ENCODE measurements at regions not wholly inside any gene's neighbourhood (a gene's known extent, or its start where the extent isn't known, plus 50 kb on each side); places are given as distances from the start of the nearest gene placed in this dataset.

DNA sequence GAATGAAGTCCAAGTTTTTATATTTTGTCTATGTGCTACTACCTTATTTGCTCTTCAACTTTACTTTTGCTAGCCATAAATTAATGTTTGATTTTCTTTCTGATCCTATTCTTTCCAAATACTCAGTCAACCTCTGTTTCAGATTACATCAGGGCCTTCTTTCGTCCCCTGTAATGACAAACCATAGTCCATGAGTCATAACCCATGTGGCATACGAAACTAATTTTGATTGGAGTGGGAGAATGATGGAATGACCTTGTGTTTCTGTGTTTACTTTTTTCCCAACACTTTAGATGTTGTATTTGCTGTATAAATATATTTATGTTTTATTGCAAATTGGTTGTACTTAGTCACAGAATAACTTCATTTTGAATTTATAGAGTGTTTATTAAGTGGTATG is 1043.1 kb downstream of the DTWD2 start:
- no peak for DNase-seq

GRCh38 chr5:117943541-117943940 is 1044.8 kb downstream of the DTWD2 start:
- peak in 1 of 3 donors; percentile 33 for DNase-seq

- peak in 1 of 3 donors; percentile 15 for DNase-seq
Measured at GRCh38 chr5:117942861-117943519, 1045.4 kb downstream of the DTWD2 start.

- no peak for DNase-seq
Measured at GRCh38 chr5:117893211-117893610, 1095.1 kb downstream of the DTWD2 start.

DNA sequence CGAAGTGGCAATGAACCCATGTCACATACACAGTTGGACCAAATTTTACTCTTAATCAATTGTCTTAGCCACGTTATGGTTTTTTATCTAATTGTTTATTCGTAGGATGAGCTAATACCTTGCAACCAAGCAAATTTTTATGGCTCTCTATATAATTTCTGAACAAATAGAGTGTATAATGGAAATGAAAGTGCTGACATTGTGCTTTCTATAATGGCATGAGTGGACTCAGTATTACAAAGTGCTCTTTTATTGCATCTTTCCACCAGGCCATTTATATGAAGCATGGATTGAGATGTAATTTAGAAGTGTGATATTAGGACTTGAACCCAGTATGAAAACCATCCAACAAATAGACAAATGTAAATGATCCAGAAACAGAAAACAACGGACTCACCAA is 1096.0 kb downstream of the DTWD2 start:
- DNase-seq = no peak

- no peak for DNase-seq
Measured at GRCh38 chr5:117889596-117889995, 1098.8 kb downstream of the DTWD2 start.

GRCh38 chr5:117888688-117889087 is 1099.7 kb downstream of the DTWD2 start:
- peak in 2 of 3 donors; percentile 16 to 52 for DNase-seq

DNA sequence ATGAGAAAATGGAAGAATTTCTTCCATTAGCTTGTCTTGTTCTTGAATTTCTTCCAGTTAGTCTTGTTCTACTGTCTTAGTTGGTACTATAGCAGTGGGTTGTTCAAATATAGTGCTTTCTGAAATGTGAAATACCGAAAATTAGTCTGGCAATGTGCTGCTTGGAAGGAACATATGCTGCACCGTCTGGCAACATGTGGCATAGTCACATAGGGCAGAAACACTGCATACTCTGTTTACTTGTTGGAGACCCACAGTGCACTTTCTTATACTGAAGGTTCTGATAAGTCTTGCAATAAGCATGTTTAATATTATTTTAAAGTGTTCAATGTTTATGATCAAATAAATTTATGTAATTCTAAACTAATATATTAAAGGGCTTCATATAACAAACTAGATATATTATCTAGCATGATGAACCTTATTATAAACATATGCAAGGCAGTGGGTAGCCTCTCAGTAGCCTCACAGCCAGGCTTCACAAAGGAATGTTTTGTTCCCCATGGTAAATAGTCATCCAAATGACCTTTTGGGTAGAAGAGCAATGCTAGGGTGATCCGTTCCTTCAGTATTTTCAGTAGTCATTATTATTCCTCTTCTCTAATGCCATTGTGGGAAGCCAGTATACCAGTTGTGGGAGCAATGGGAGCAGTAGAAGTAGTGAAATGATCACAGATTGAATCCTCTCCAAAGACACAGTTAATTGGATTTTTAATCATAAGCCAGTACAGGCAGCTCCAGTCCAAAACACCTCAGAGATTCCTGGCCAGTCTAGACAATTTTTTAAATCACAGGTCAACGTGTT is 1106.7 kb downstream of the DTWD2 start:
- DNase-seq = no peak

DNA sequence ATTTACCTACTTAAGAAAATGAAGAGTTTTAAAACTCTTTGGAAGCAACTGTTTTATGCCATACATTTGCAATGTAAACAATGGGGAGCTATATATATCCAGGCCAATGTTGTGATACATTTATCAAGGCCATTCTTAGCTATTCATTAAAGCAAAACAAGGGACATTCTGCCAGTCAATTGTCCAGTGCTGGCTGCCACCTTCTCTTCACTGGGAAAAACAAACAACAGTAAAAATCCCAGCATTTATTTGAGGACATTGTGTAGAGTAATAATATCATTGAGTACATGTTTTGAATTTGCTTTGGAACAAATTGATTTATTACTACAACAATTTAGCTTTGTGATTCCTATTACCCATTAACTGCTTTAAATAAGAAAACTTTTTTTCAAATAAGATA is 1107.4 kb downstream of the DTWD2 start:
- no peak for DNase-seq

DNA sequence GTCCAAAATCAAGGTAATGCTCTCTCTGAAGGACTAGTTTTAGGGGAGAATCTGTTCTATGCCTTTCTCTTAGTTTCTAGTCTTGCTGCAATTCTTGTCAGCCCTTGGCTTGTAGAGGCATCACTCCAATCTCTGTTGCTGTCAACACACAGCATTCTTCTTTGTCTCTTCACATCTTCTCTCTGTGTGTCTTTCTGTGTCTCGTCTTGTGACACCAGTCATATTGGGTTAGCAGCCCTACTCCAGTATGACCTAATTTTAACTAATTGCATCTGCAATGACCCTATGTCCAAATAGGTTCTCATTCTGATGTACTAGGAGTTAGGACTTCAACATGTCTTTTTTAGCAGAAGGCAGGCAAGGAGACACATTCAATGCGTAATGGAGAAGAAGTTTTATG is 1110.6 kb downstream of the DTWD2 start:
- no peak for DNase-seq

DNA sequence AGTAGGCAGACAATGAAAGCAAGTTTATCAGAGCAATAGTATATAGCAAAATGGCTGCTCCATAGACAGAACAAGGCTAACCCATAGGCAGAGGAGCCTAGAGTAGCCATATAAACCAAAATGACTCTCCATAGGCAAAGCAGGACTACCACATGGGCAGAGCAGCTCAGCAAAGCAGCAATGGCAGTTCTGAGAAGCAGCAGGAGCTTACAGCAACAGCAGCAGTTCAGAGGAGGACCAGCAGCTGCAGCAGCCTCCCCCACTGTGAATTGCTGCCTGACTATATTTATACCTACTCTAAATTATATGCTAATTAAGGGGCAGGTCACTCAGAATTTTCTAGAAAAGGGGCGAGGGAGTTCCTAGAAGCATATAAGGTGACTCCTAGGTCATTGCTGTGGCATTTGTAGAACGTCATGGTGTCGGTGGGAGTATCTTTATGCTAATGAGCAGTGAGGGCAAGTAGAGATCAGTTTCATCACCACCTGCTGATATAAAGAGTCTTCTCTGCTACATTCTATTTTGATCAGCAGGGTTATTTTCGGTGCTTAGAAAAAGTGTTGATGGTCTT is 1115.5 kb downstream of the DTWD2 start:
- peak; percentile 22 to 60 (median 31) for DNase-seq

- DNase-seq = no peak
Measured at GRCh38 chr5:117869596-117869995, 1118.8 kb downstream of the DTWD2 start.

DNA sequence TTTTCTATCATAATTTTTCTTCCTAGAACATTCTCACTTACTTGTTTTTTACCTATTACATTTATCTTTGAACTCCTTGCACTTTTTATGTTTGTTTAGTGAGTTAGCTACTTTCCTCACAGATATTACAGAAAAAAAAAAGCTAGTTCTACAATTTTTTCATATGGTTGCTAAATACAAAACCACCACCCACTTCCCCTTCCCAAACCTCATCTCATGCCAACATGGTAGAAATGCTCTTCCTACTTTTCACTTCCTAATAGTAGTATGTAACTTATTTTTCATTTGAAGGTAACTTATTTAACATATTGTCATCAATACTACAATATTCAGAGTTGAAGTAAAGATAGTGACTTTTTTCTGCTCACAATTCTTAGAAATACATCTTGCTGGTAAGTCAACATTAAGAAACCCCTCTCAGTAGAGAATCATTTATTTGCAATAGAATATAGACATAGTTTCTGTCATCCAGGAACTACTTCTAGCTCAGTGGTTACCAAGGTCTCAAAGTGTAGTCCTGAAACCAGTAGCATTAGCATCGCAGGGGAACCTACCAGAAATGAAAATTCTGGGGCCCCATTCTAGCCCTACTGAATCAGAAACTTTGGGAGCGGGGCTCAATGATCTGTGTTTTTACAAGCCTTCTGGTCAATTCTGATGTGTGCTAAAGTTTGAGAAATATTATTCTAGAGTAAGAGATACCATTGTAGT is 1124.6 kb downstream of the DTWD2 start:
- DNase-seq = peak in 1 of 3 donors; percentile 4

GRCh38 chr5:117860550-117860949 is 1127.8 kb downstream of the DTWD2 start:
- no peak for DNase-seq

DNA sequence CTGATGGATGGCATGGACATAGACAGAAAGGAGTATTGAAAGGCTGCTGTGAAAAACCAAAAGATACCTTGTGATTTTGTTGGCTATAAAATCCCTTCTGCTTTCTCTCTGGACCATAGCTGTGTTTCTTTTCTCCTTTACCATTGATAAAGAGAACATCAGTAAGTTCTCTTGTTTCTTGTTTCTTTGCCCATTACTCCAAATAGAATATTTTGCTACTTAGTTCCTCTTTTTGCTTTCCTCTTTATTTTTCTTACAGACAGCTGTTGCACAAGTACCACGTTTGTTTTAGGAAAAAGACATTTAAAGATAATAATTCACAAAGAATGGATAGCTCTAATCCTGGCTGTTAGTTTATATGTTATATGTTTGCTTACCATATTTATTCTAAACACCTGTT is 1129.2 kb downstream of the DTWD2 start:
- DNase-seq = peak in 1 of 3 donors; percentile 4

DNA sequence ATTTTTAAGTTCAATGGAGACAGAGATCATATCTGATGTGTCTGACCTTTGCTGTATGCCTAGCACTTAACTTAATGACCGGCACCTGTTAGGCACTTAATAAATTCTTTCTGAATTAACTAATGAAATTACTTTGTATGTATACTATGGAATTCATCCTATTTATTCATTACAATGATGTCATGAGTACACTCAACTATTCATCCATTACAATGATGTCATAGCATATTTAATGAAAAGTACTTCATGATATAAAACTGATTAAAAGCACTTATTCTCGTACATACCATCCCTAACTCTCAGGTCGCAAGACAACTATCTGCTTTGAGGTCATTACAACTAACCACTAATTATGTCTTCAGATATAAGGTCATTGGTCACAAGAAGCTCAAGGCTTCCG is 1131.6 kb downstream of the DTWD2 start:
- DNase-seq = no peak

DNA sequence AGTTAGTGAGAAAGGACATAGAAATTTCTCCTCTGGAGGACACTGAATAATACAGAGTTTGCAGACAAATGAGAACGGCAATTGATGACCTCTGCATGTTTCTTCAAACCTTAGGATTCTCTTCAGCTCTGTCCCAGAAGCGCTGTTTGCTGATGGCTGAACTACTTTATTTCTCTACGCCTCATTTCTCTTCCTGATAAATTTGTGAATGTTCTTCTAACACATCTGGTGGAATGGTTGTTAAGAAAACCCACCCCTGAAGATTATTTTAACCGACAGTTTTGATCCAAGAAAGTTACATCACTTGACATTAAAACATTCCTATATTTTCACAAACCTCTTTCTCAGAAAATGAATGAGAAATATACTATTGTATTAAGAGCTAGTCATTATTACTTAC is 1150.6 kb downstream of the DTWD2 start:
- DNase-seq = peak; percentile 10 to 50 (median 30)

DNA sequence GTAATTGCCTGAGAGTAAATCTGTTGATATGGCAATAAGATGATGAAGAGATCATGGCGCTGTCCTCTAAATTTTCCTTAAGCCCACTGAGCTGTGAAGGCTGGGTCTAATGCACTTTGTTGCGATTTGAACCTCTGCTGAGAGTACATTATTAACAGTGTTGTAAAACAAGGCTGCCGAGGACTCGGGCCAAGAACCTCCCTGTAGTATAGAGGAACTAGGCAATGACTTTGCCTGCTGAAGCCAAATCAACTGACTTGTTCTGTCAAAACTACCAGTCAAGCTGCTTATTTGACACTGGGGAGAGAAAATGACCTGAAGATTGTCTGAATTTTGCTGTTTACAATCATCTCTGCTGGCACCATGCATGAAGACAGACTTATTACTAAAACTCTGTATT is 1154.7 kb downstream of the DTWD2 start:
- DNase-seq = peak; percentile 33 to 76 (median 55)

- DNase-seq = no peak
Measured at GRCh38 chr5:117829646-117830045, 1158.7 kb downstream of the DTWD2 start.

GRCh38 chr5:117813850-117814249 is 1174.5 kb downstream of the DTWD2 start:
- no peak for DNase-seq

DNA sequence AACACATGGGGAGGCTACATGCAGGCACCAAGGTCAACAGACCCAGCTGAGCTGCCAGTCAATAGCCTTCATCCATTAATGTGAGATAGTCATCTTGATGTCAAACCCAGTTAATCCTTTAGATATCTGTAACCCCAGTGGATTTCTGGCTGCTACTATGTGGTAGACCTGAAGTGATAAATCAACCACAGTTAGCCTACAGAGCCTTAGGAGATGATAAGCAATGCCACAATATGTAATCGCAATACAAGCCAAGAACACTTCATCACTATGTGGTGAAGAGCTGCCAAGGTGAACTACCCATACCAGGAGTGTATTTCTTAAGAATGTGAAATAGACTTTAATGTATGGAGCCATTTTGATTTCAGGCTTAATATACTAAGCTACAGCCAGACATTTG is 1175.5 kb downstream of the DTWD2 start:
- no peak for DNase-seq

DNA sequence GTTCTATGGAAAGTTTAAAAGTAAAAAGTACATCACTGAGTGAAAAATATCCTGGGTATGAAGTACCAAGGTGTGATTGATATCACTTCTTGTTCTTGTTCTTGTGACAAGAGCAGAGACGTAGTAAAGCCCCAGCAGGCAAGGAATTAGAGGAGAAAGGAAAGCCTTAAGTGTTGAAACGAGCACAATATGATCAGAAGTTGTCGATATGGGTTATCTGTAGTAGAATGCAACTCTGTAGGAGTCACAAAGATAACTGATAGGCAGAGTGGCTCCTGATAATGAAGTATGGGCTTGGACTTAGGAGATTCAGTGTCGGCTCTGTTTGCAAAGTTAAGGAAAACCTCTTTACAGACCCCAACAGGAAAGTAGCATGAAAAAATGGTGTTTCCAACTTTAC is 1179.1 kb downstream of the DTWD2 start:
- DNase-seq = no peak
